Heart right ventricle (tissue), 16 donors: ENCODE measurements at regions not wholly inside any gene's neighbourhood (a gene's known extent, or its start where the extent isn't known, plus 50 kb on each side); places are given as distances from the start of the nearest gene placed in this dataset.

Experiments used
- ATAC-seq, 8 donors: fragments of 200-7000 bp; cut with Tn5 transposase; one replicate each; pipeline ENCODE4 v1.9.1; 2020; ENCODE audit warnings: mild to moderate bottlenecking in 8 of 8, moderate library complexity in 8 of 8, moderate number of reproducible peaks in 1 of 8
- DNase-seq, 2 donors: peaks; one replicate each; pipeline ENCODE4 v3.0.0-alpha.2; 2020
- H3K27ac ChIP-seq, 10 donors: fragments of 200-600 bp; sonication (generic) in 2 of 10; one replicate each; pipeline versions ENCODE4 v1.5.0 to v1.8.0; 2020 to 2022; ENCODE audit warnings: mild to moderate bottlenecking in 3 of 10
- H3K27me3 ChIP-seq, 7 donors: fragments of 200-600 bp; one replicate each; pipeline ENCODE4 v1.8.0; 2021 to 2022; ENCODE audit warnings: mild to moderate bottlenecking in 2 of 7
- H3K36me3 ChIP-seq, 9 donors: fragments of 200-600 bp; sonication (generic) in 1 of 9; one replicate each; pipeline versions ENCODE4 v1.5.0 to v1.8.0; 2020 to 2022; ENCODE audit warnings: mild to moderate bottlenecking in 2 of 9
- H3K4me1 ChIP-seq, 9 donors: fragments of 200-600 bp; sonication (generic) in 1 of 9; one replicate each; pipeline versions ENCODE4 v1.5.0 to v1.8.0; 2020 to 2022; ENCODE audit warnings: mild to moderate bottlenecking in 4 of 9
- H3K4me3 ChIP-seq, 10 donors: fragments of 200-600 bp; sonication (generic) in 2 of 10; one replicate each; pipeline versions ENCODE4 v1.5.0 to v1.8.0; 2020 to 2022; ENCODE audit warnings: mild to moderate bottlenecking in 7 of 10, moderate library complexity in 2 of 10
- H3K9me3 ChIP-seq, 11 donors: fragments of 200-600 bp in 10 of 11; sonication (generic) in 2 of 11; one replicate each; pipeline versions ENCODE4 v1.5.0 to v1.8.0; 2013 to 2022; ENCODE audit warnings: mild to moderate bottlenecking in 2 of 11, control low read depth in 1 of 11, moderate library complexity in 1 of 11
- WGBS, 2 donors: extraction: QIAGEN DNeasy Blood & Tissue Kit; methylation state at CpG; one replicate each; pipeline ENCODE4 v1.1.7; 2013; ENCODE audit warnings: inconsistent platforms in 1 of 2; 5-methylcytosine and 5-hydroxymethylcytosine counted together
- intact Hi-C, 10 donors: fragments of 100-400 bp; cut with DNase I; formaldehyde crosslinking; loops; one replicate each; pipeline versions ENCODE4 v1.11.1 to v1.14.2; 2022
- TF ChIP-seq, protein P1 (sequence below), 9 donors: fragments of 200-600 bp; sonication (generic) in 2 of 9; IDR thresholded peaks; one replicate each; pipeline versions ENCODE4 v1.5.0 to v1.8.0; 2021 to 2022; ENCODE audit warnings: antibody characterized with exemption in 9 of 9, mild to moderate bottlenecking in 5 of 9, moderate library complexity in 1 of 9
- donor health status: Arrhythmogenic right ventricular cardiomyopathy.
- donor health status: ischemic (EF 13 %, LVEDD 7.1; RV severe dilation, severe dysfunction).
- donor health status: healthy with polysubstance abuse.
- donor health status: DM: no; HTN: yes; CAD: no.
- donor health status: DM: no; HTN: no; CAD: no.
- donor health status: ischemic (EF 25% LVEDD 6.9; RV normal size, moderate dysfunction).
- donor health status: ischemic (EF 25% LVEDD 5.7; RV mildly dilated, moderate dysfunction).
- donor health status: healthy.
- donor health status: DM: yes; HTN: yes; CAD: no.
- donor health status: Ischemic cardiomyopathy.
- donor health status: ischemic (EF 35%, LVEDD 5.7; RV mildly dilated, moderate dysfunction).
- donor health status: nonischemic (EF 11% LVEDD 7.7; RV severe dilation, severe dysfunction).
- donor health status: DM: yes; HTN: yes; CAD: no.
- donor health status: PGD.
- donor health status: ischemic (EF 29% LVEDD 5.4; RV normal size, mild dysfunction).
- donor health status: nonischemic (EF 23%, LVEDD 6.1; RV moderate dilation, normal function).

DNA sequence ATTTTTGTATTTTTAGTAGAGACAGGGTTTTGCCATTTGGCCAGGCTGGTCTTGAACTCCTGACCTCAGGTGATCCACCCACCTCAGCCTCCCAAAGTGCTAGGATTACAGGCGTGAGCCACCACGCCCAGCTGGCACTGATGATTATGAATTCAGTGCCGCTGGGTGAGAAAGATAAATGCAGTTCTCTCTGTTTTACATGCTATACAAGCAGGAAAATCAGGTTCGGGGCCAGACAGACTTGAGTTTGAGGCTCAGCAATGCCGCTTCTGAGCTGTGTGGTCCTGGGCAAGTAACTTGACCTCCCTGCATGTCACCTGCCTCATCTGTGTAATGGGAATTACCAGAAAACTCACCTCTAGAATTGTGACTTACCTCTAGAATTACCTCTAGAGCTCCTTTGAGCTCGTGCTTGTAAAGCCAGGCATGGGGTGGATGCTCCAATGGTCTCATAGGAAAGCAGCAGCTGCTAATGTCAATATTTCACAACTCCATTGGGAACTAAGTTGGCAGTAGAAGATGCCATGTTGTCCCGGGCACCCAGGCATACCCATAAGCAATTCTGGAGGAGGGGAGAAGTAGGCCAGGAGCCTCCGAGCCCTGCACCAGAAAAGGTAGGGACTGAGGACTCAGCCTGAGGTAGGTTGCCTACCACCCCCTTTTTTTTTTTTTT, 119.8 kb upstream of the SLC25A33 start:
- no peak overlapping the region for H3K4me3 ChIP-seq
- no peaks in the 10 kb centered on the region for H3K27me3 ChIP-seq
- ATAC-seq (no peak), DNase-seq (no peak)
- no peaks in the 10 kb centered on the region for H3K9me3 ChIP-seq
- intact Hi-C loops = no loop called here
- 92 to 93% methylated on average over 8 of the region's 8 CpGs for WGBS, 2 donors
- no peak overlapping the region for H3K27ac ChIP-seq
- peaks cover 0 to 6% (median 2%) of the 10 kb centered on the region in 9 donors for H3K4me1 ChIP-seq
- TF ChIP-seq, protein P1, sequence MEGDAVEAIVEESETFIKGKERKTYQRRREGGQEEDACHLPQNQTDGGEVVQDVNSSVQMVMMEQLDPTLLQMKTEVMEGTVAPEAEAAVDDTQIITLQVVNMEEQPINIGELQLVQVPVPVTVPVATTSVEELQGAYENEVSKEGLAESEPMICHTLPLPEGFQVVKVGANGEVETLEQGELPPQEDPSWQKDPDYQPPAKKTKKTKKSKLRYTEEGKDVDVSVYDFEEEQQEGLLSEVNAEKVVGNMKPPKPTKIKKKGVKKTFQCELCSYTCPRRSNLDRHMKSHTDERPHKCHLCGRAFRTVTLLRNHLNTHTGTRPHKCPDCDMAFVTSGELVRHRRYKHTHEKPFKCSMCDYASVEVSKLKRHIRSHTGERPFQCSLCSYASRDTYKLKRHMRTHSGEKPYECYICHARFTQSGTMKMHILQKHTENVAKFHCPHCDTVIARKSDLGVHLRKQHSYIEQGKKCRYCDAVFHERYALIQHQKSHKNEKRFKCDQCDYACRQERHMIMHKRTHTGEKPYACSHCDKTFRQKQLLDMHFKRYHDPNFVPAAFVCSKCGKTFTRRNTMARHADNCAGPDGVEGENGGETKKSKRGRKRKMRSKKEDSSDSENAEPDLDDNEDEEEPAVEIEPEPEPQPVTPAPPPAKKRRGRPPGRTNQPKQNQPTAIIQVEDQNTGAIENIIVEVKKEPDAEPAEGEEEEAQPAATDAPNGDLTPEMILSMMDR (IDR thresholded peaks at IDR 0.05) = no peak
- no peaks in the 10 kb centered on the region for H3K36me3 ChIP-seq

DNA sequence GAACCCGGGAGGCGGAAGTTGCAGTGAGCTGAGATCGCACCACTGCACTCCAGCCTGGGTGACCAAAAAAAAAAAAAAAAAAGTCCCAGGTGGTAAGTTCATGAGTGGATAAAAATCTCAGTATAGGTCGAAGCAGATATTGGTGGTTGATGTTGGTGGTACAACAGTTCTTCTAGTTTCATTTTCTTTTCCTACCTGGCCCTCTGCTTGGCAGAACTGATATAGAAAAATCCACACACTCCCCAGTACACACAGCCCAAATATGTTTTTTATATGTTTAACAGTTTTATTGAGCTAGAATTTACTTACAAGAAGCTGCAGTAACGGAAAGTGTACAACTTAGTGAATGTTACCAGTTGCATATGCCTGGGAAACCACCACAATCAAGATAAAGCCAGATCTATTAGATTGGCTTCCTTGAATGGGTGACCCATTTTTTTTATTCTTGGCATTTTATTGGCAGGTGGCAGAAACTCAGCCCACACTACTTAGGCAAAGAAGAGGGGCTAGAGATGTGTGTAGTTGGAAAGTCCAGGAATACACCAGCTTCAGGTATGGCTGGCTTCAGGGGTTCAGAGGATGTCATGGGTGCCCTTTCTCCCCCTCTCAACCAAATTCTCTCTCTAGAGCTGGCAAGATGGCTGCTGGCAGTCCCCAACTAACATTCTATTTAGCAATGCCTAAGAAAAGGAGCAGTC, 118.3 kb upstream of the SLC25A33 start:
- no peaks in the 10 kb centered on the region for H3K36me3 ChIP-seq
- ATAC-seq (no peak), DNase-seq (no peak)
- 90 to 96% methylated on average over 5 of the region's 5 CpGs for WGBS, 2 donors
- no peaks in the 10 kb centered on the region for H3K27me3 ChIP-seq
- H3K4me3 ChIP-seq = no peak overlapping the region
- intact Hi-C loops = no loop called here
- no peaks in the 10 kb centered on the region for H3K9me3 ChIP-seq
- peaks cover 0 to 11% (median 0%) of the 10 kb centered on the region in 9 donors for H3K4me1 ChIP-seq
- no peak overlapping the region for H3K27ac ChIP-seq
- TF ChIP-seq, protein P1 (IDR thresholded peaks at IDR 0.05) = no peak

DNA sequence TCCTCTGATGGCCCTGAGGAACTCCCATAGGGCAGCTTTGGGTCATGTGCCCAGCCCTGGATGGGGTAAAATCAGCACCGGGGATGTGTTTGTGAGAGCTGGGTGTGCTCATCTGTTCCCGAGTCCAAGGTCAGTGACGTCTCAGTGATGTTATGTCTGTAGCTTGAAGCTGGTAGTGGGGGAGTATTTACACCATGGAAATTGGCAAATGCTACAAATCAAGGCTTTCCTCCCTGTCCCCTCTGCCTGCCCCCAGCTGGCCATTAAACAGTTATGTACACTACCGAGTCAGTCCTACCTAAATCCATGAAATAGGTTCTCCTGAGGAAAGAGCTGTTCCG, 117.8 kb upstream of the SLC25A33 start:
- H3K9me3 ChIP-seq = no peaks in the 10 kb centered on the region
- peaks cover 0 to 16% (median 0%) of the 10 kb centered on the region in 9 donors for H3K4me1 ChIP-seq
- H3K36me3 ChIP-seq = no peaks in the 10 kb centered on the region
- no peak for DNase-seq
- H3K27me3 ChIP-seq = no peaks in the 10 kb centered on the region
- 49 to 65% methylated on average over 5 of the region's 5 CpGs for WGBS, 2 donors
- H3K27ac ChIP-seq = no peak overlapping the region
- ATAC-seq = no peak
- intact Hi-C loops = no loop called here
- H3K4me3 ChIP-seq = no peak overlapping the region
- TF ChIP-seq, protein P1 (IDR thresholded peaks at IDR 0.05) = no peak

DNA sequence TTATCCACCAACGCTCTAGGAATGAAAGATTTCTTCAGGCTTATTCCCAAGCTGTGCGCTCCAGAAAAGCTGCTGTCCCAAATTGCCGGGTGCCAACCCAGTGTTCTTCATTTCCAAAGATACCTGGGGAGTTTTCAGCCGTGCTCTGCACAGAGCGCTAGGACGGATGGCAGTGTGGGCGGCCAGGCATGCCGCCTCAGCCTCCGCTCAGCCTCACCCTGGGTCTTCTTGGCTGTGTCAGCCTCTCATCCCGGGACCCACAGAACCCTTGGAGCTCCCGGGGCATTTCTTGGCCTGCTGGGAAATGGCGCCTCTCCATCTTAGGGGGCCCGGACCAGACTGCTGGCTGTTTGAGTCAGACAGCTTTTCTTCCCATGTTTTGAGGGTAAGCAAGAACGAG, 116.9 kb upstream of the SLC25A33 start:
- Histone ChIP-seq H3K4me1 (peaks cover 0 to 18% (median 0%) of the 10 kb centered on the region in 9 donors), H3K27ac (no peak overlapping the region), H3K36me3 (no peaks in the 10 kb centered on the region), H3K27me3 (no peaks in the 10 kb centered on the region), H3K4me3 (no peak overlapping the region), H3K9me3 (no peaks in the 10 kb centered on the region)
- intact Hi-C loops = no loop called here
- WGBS, 2 donors = 89 to 91% methylated on average over 14 of the region's 14 CpGs
- ATAC-seq = no peak
- TF ChIP-seq, protein P1 (IDR thresholded peaks at IDR 0.05) = no peak
- DNase-seq = no peak
